AG09309 (cell line): ENCODE measurements at regions not wholly inside any gene's neighbourhood (a gene's known extent, or its start where the extent isn't known, plus 50 kb on each side); places are given as distances from the start of the nearest gene placed in this dataset.

ENCODE experiments used
- DNase-seq: peaks from one replicate; pipeline ENCODE4 v3.0.0-alpha.2; 2010; ENCODE audit warnings: low read depth
- H3K4me3 ChIP-seq: 2 replicates; pipeline ENCODE4 v1.5.1; 2011; ENCODE audit warnings: mild to moderate bottlenecking, low read depth, low read length, moderate library complexity; ENCODE audit not compliant: control insufficient read depth
- TF ChIP-seq, protein P1 (sequence below): IDR thresholded peaks from 2 replicates; pipeline ENCODE4 v1.5.1; 2011; ENCODE audit warnings: mild to moderate bottlenecking, low read depth, low read length, inconsistent platforms; ENCODE audit not compliant: insufficient read depth, control insufficient read depth; ENCODE audit errors: missing control alignments

DNA sequence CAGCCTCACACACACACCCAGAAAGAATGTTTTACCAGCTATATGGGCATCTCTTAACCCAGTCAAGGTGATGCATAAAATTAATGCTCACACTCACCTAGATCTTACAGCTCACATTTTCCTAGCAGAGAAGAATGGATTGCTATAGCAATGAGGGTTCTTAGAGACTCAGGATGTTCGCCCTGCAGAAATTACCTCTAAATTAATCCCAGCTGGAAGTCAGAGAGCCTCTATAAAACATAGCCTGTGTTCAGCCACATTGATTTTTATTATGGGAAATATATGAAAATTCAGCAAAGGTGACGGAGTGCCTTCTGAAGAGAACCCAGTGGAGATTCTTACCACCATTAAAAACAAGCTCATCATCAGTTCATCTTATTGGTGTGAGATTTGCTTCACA is 528.3 kb upstream of the ZFP42 start:
- H3K4me3 ChIP-seq, result no peak overlapping the region
- DNase-seq, result no peak
- TF ChIP-seq, protein P1, sequence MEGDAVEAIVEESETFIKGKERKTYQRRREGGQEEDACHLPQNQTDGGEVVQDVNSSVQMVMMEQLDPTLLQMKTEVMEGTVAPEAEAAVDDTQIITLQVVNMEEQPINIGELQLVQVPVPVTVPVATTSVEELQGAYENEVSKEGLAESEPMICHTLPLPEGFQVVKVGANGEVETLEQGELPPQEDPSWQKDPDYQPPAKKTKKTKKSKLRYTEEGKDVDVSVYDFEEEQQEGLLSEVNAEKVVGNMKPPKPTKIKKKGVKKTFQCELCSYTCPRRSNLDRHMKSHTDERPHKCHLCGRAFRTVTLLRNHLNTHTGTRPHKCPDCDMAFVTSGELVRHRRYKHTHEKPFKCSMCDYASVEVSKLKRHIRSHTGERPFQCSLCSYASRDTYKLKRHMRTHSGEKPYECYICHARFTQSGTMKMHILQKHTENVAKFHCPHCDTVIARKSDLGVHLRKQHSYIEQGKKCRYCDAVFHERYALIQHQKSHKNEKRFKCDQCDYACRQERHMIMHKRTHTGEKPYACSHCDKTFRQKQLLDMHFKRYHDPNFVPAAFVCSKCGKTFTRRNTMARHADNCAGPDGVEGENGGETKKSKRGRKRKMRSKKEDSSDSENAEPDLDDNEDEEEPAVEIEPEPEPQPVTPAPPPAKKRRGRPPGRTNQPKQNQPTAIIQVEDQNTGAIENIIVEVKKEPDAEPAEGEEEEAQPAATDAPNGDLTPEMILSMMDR, result no peak

DNA sequence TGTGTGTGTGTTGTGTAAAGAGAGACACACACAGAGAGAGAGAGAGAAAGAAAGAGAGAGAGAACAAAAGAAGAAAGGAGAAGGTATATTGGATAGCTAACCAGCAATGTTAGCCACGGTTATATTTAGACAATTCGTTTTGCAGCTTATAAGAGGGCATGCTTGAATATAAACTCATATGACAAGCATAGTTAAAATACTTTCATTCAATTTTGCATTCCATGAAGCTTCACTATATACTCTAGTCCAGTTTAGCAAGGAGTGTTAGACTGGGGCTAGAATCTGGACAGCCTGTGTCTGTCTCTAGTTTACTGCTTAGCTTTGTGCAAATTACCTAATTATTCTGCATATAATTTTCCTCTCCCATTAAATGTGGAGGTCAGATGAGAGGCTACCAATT is 525.9 kb upstream of the ZFP42 start:
- TF ChIP-seq, protein P1, result no peak
- no peak overlapping the region for H3K4me3 ChIP-seq
- DNase-seq, result no peak

DNA sequence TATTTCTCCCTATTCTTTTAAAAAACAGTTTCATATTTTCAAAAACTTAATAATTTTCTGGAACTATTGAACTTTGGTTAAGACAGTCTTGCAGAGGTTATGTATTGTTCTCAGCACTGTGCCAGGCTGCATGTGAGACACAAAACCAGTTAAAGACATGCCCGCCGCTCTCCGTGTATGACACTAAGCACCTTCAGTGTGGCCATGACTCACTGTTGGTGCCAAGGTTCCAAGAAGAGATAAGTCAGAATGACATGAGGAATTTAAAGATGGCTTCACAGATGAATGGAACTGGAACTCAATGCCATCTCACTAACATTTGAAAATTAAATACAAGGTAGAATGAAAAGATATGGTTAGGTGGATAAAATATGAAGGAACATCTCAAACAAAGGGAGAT is 525.5 kb upstream of the ZFP42 start:
- no peak for DNase-seq
- TF ChIP-seq, protein P1, result no peak
- no peak overlapping the region for H3K4me3 ChIP-seq

DNA sequence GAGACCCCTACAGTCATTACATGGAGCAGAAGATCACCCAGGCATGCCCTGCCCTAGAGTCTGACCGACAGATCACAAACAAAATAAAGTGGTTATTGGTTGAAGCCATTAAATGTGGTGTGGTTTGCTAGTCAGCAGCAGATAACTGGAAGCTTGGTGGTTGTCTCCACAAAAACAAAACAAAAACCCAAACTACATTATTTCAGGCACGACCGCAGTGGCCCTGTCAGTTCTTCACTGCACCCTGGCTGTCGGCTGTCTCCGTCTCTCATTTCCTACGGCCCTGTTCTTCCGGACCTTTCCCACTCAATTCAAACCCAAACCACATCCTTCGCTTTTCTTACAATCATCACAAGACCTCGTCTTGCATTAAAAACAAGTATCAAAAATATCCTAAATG is 521.3 kb upstream of the ZFP42 start:
- DNase-seq, result no peak
- TF ChIP-seq, protein P1, result no peak
- no peak overlapping the region for H3K4me3 ChIP-seq

DNA sequence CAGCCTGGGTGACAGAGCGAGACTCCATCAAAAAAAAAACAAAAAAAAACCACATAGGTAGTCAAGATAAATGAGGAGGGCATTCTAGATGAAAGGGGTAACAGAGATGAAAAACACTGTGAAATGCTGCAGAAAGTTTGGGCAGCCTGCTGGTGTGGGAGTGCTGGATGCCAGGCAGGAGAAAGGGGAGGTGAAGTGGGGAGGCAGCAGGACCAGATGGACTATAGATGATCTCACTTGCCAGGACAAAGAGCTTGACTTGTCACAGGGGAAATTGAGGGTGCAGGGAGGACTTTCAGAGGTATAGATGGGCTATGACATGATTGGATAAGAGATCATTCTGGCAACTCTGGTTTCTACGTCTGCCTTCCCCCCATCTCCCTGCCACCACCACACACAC is 519.7 kb upstream of the ZFP42 start:
- no peak for DNase-seq
- H3K4me3 ChIP-seq, result no peak overlapping the region
- TF ChIP-seq, protein P1, result no peak

DNA sequence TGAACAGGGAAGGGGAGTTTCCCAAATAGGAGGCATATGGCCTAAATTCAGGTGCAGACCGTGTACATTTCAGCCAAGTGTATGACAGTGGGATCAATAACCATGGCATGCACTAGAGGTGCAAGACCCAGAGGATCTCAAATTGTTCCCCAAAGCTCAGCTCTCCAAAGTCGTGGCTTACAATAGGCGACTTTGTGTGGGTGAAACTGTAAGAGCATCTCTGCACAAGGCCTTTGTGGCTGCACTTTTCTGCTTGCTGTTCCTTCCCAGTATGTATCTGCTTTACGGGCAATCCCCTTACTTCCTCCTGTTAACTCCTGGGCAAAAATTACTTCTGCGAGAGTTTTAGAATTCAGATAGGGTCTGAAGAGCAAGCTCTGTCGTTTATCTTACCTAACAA is 518.3 kb upstream of the ZFP42 start:
- no peak overlapping the region for H3K4me3 ChIP-seq
- no peak for DNase-seq
- TF ChIP-seq, protein P1, result no peak
